SKM-1 treated with dmso at 0.1 percent for 144 hours (cell line): ENCODE measurements at regions not wholly inside any gene's neighbourhood (a gene's known extent, or its start where the extent isn't known, plus 50 kb on each side); places are given as distances from the start of the nearest gene placed in this dataset.

Experiments used
- DNase-seq: peaks from one replicate; lab custom pipeline; 2025; ENCODE audit not compliant: unreplicated experiment; lab: John Stamatoyannopoulos, UW

DNA sequence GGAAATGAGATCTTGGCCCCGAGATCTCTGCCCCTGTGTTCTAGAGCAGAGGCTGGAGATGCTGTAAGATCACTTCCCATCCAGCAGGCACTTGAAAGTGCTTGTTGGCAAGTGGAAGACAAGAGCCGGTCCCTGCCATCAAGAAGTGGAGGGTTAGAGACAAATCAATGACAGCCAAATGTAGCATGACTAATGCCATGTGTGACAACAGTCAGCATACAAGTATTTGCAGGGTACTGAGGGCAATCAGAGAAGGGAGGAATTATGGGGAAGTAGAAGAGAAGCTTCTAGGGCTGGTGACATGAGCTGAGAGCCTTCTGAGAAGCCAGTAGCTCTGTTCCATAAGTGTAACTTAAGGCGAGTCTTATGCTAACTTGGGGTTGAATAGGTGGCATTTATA, 58.6 kb downstream of the TMEM17 start:
- no peak for DNase-seq

DNA sequence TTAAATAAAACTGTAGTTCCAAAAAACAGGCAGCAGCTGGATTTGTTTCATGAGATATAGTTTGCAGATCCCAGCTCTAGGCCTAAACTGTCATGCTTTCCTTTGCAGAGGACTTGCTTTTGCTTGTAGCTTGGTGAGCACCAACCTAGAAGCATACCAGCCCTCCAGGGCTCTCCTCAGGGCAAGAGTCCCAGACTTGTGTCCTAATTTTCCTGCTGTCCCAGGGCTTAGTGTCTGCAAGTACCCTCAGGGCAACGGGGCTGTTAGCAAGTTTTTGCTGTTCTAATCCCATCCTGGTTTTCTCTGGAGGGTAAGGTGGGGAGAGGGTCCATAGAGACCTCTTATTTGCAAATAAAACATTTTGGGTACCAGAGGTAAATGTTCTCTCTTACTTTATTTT, 59.5 kb downstream of the TMEM17 start:
- no peak for DNase-seq

DNA sequence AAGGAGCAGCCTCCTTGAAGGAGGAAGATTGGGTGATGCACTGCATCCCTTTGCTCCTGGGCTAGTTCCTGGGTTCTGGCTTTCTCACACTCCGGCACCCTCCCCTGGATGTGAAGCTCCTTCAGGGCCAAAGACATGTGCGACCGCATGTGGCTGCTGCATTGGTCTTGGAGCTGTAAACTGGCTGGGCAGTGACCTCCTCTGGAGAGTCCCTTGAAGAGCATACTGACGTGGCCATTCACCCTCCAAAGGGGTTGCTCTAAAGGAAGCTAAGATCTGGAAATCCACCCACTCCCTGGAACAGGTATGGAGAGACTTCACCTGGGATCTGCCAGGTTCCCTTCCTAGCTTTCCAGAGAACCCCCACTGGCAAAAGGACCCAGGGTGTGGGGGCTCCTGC, 62.1 kb downstream of the TMEM17 start:
- DNase-seq = no peak

DNA sequence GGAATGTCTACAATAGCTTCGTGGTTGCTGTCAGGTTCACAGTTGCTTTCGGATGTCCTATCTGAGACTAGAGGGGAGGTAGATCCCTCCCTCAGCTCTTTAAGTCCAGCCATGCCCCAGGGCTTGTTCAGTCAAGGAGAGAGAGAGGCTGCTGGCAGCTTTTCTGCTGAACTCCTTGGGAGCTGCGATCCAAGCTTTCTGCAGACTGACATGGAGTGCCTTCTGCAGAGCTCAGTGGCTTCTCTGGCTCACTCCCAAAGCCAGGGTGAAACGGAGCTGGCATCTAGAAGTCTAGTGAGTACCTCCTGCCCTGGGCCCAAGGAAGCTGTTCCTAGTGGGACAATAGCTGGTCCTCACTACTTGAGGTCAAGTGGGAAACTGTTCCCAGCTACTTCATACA, 62.5 kb downstream of the TMEM17 start:
- no peak for DNase-seq

DNA sequence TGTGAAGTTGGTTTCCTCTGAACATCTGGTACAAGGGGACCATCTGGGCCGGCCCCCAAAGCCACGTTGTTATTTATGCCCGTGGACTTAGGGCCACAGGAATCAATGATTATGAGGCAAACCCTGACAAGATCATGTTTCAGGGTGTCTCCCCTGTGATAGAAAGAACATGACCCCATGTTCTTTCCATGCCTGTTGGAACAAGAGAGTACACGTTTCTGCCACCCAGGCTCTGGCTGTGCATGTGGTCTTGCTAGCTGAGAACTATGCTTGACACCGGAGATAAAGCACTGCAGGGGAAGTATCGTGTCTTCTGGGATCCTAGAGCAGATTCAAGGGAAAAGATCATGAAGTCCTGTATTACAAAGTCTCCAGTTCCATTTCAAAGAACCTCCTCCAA, 64.2 kb downstream of the TMEM17 start:
- no peak for DNase-seq

DNA sequence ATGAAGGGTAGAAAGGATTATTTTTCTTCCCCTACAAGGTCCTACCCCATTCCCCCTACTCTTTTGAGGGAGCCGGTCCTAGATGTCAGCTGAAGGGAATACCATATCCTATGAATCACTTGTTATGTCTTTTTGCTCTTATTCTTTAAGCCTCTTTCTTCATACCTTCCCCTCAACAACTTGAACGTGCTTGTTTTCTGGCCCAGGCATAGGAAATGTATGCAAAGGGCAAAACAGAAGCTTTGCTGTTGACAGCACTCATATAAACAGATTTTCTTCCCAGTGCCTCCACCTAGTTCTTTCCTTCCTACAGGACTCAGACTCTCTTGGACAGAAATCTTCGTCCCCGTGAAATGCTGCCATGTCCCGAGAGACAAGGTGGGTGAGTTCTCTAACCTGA, 64.6 kb downstream of the TMEM17 start:
- no peak for DNase-seq

DNA sequence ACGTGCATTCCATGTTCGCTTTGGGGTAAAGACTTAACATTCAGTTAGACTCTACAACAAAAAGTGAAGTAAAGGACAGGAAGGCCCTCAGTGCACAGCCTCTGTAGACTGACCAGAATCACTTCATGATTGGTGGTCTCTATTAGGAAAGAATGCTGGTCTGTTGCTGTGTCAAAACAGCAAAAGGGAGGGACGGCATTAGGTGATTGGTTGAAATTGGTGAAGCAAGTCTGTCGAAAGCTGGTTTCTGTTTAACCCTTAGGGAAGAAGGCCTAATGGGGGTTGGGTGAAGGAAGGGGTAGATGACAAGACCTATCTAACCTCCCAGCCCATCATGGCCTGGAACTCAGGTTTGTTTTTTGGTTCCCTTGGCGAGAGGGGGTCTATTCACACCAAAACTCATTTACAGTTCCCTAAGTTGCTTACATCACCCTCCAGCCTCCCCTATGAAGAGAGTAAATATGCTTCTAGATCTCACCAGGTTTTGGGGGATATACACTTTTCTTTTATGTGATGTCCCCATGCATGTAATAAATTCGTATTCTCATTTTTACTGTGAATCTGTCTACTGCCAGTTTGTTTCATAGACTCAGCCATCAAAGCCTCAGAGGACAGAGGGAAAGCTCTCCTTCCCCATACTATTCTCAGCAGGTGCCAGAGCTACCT, 65.6 kb downstream of the TMEM17 start:
- no peak for DNase-seq

DNA sequence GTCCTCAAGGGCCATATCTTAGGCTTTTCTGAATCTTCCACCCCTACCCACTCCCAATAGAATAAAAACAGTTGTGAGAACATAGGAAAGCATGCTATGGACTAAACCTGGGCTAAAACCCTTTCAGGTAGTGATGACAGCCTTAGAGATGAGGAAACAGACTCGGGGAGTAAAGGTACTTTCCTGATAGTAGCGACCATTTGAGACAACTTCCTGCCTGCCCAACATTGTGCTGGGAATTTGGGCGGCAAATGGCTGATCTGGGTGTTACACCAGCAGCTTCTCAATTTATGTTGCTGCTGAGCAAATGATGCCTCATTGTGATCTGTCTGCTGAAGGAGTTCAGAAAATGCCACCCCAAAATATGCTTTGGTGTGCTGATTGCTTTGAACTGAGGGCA, 66.6 kb downstream of the TMEM17 start:
- DNase-seq = no peak

DNA sequence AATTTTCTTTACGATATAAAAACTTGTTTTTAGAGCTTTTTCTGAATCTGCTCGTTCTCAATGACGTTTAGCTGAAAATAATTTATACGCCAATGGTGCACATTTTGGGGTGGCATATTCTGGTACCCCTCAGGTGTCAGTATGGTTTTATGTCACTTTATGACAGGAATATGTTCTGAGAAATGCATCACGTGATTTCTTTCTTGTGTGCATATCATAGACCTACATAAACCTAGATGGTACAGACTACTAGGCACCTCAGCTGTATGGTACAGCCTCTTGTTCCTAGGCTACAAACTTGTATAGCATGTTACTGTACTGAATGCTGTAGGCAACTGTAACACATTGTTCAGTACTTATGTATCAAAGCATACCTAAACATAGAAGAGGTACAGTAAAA, 68.2 kb downstream of the TMEM17 start:
- no peak for DNase-seq

DNA sequence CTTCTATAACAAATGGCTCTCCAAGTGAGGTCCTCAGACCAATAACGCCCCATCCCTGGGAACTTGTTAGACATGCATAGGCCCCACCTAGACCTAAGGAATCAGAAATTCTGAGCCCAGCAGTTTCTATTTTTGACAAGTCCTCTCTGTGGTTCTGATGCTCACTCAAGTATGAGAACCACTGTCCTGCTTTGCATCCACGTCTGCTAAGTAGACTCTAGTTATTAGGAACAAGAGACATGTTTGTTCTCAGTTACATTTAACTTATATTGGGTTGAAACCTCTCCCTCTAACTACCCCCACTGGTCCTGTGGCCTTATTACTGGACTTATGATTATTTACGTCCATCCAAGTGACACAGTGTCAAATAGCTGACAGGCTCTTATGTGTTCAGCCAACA, 70.3 kb downstream of the TMEM17 start:
- DNase-seq = no peak

DNA sequence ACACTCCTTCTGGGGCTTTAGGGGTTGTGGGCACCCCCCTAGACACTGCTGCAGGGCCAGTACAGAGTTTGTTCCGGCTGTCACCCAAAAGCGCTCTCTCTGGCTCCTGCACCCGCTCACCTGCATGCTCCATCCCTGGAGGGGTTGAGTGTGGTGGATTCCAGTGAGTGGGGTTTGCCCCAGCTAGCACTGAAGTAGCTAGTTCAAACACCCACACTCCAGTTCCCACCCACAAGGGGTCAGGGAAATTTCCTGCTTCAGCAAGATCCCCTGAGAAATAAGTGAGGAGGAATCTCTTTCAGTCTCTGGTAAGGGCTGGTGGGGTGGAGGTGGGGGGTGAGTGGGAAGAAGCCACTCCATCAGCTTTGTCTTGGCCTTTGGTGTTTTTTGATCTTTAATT, 73.6 kb downstream of the TMEM17 start:
- no peak for DNase-seq

DNA sequence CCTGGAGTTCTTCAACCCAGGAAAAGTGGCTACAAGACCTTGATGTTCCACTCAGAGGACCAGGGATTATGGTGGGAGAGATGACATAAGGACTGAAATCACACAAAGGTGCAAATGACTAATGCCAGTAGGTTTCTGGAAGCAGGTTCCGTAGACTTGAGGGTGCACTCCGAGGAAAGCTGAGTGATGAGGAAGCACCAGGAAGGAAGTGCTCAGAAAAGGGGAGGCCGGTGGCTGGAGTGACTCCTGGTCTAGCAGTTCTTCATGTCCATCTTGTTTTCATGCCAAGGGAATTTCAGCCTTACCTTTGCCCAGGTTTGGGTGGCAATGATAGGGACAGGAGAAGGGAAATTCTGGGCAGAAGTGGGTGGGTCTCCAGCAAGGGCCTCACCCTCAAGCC, 74.5 kb downstream of the TMEM17 start:
- no peak for DNase-seq

DNA sequence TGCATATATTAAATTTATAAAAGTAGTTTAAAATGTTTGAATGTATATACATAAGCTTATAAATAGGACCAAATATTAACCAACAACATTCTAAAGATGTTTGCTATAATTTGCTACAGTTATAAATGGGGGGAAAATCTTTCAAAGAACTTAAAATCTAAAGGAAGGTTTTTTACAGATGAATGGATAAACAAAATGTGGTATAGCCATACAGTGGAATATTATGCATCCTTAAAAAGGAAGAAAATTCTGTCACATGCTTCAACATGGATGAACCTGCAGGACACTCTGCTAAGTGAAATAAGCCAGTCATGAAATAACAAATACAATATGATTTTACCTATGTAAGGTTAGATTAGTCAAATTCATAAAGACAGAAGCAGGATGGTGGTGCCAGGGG, 75.8 kb downstream of the TMEM17 start:
- no peak for DNase-seq

DNA sequence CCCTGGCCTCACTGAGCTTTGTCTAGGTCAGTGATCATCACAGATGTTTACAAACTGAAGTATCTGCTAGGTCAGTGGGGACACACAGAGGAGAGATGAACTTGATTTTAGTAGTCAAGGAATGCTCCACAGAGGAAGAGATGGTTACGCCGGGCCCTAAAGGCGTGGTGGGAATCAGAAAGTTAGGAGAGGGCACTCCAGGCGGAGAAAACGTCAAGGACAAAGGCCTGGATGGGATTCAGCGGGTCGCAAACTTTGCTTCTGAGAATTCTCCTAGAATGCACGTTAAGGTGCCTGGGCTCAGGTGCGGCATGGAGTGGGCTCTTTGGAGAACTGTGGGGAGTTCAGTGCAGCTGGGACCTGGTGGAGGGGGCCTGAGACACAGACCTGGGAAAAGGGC, 78.8 kb downstream of the TMEM17 start:
- no peak for DNase-seq

DNA sequence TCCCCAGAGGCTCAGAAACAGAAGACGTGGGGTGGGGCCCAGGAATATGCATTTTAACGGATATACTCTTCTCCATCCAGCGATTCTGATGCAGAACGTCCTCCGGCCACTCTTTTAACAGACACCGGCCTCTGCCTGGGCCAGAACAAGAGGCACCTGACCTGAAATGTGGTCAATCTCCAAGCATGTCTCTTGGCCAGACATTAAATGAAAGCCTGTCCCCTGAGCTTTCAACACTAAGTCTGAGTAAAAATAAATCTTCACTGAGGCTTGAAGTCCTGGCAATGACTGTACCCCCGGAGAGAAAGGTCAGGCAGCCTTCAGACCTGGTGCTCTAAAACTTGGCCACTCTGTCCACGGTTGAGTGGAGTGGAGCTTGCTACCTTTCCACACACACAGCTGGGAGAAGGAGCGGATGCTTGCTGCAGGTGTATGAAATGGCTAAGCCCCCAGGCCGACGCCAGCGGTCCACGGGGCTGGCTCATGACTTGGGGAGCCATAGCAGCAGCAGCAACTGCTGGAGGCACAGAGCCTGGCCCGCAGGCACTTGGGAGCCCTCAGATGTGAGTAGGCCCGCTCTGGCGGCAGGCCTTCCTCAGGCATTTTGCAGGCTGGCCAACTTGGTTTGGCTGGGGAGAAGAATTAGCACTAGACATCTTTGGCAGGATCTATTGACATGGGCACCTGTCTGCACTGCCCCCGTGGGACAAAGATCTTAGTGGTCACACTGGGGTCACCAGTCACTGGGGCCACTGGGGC, 79.7 kb downstream of the TMEM17 start:
- no peak for DNase-seq

DNA sequence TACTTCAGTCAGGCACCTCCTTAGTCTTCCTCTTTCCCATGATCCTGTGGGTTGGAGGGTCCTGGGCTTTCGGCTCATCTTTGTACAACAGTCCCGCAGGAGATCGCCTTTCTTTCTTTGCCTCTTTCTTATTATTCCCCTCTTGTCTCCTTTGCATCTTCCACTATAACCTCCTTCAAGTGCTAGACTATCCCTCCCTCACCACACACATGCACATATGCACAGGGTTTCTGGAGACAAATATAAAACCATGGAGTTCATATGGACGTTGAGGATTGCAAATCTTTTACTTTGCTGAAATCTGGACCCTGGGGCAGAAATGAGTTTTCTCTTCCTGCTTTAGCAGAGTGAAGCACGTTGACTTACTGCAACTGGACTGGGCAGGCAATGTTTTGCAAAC, 80.3 kb downstream of the TMEM17 start:
- no peak for DNase-seq

DNA sequence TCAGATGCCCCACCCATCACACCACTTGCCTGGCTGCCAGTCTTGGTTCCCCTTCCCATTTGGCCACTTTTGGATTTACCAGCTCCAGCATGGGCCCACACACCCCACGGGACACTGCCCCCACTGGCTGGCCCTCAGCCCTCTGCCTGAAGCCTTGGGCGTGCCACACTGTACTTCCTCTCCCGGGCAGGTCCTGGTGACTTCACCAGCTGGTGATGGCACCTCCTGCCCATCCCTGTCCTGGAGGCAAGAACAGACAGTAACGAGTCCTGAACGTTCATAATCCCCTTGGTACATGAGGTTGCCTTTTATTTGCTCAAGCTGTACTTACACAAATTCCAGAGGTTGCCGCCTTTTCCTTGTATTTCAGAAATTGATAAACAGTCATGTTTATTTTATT, 81.1 kb downstream of the TMEM17 start:
- DNase-seq = no peak

DNA sequence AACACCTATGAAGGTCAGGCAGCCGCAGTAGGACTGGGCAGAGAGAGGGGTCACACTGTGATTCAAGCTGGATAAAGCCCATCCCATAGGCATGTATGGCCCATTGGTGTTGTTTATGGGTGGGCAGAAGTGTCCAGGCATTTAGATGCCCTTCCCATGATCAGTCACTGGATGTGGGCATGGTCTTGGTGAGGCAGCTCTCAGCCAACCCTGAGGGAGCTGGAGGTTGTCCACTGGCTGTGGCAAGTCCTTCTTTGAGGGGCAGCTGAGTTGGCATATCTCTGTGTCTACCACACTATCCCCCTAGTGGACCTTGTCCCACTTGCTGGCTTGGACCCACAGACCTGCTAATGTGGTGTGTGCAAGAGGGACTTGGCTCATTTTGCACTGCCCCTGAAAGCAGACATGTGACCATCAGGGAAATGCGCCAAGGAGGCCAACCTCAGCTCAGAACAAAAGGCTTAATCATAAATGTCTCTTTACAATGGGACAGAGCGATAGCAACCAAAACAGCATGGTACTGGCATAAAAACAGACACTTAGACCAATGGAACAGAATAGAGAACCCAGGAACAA, 82.0 kb downstream of the TMEM17 start:
- no peak for DNase-seq

DNA sequence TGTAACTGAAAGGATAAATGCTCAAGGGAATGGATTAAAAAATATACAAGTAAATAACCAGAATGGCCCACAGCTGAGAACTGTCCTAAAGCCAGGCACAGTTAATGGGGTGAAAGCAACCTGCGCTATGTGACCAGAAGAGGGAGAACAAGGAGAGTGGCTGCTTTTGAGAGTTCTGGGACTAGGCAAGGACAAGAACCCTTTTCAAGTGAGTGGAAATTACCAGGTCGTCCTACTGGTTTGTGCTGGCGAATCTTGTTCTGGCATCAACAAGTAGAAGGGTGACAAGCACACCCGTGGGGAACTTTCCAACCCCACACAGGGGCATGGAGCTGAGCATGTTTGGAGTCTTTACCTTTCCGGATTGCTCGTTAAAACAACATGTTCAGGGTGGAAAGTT, 82.8 kb downstream of the TMEM17 start:
- DNase-seq = no peak

DNA sequence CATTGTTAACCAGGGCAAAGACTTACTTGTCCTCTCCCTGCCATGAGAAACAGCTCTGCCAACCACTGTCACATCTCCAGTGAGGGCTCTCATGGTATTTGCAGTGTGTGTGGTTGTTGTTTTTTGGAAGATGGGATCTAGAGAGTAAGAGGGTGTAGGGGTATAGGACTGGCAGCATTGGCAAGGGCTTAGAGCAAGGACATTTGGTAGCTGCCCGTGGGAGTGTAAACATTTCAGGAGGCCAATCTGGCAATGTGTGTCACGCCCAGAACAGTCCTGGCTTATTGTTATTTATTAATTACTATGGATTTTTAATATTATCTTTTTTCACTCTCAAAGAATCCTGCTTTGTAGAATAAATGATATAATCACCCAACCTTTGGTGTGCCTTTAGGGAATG, 90.5 kb downstream of the TMEM17 start:
- no peak for DNase-seq

DNA sequence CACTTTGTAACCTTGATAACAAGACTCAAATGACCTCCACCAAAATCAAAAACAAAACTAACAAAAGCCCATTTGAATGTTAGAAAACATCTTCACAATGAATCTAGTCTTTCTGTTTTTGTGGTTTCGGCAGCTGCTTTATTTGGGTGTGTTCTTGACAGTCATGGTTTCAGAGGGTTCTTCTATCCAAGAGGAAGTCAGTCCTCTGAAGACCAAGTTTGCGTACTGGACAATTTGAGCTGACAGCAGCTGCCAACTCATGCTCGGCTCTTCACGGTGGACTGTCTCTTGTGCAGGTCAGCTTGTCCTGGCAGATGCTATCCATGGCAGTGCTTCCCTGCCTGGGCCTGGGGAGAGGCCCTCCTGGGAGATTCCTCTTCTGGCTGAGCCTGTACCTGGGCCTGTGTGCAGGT, 91.0 kb downstream of the TMEM17 start:
- DNase-seq = no peak

DNA sequence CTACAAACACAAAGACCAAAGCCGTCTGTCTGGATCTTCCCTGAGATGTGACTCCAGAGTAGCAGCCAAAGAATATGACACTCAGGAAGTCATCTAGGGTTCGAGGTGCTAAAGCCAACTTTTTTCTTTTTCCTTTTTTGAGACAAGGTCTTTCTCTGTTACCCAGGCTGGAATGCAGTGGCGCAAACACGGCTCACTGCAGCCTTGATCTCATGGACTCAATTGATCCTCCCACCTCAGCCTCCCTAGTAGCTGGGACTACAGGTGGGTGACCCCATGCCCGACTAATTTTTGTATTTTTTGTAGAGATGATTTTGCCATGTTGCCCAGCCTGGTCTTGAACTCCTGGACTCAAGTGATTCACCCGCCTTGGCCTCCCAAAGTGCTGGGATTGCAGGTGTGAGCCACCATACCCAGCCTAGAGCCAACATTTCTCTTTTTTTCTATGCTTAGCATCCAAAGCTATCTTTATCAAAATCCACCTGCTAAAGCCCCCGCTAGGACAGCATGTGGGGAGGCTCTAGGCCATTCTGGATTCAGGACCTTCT, 92.8 kb downstream of the TMEM17 start:
- no peak for DNase-seq
